ENCODE measurements at regions not wholly inside any gene's neighbourhood (a gene's known extent, or its start where the extent isn't known, plus 50 kb on each side); places are given as distances from the start of the nearest gene placed in this dataset.
"Not testable (repeated sequence)": the region's sequence is repeated elsewhere in the genome, so short reads cannot be mapped to it uniquely, and the experiment has no call there.

DNA sequence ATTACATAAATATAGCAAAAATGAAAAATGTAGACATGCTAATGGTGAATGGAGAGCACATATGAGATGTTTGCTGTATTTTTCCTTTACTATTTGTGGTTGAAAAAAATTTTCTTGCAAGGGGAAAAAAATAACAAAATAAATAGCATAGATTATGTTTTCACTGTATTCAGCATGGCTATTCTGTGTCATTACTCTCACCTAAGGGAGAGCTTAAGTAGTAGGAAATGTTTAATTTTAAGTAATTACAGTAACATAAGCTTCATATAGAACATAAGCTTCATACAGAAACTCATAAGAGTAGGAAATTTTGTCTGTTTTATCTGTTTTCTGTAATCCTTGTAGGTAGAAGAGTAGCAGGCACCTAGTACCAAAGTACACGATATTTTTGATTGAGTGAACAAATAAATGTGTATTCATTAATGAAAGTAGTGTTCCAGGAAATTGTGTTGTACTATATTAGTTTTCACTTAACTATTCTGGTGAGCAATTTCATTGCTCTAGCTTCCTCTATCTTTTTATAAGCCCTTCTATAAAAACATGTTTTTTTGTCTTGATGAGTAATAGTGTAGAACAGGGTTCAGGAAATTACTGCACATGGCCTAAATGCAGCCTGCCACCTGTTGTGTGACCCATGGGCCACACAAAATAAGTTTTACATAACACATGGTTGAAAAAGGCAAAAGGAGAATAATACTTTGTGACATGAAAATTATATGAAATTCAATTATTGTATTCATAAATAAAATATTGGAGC is 1025.0 kb upstream of the CDH10 start:
- Histone ChIP-seq H3K27ac (ENCODE audit: low read depth, low read length) (no peak overlapping the region), H3K4me3 (ENCODE audit: low read depth, low read length) (no peak overlapping the region), H3K9me3 (ENCODE audit: control insufficient read depth, insufficient read depth, low read length) (peaks cover 6% of the 10 kb centered on the region), H3K27me3 (ENCODE audit: control insufficient read depth, insufficient read depth, low read length) (no peaks in the 10 kb centered on the region)
- TF ChIP-seq, protein P1, sequence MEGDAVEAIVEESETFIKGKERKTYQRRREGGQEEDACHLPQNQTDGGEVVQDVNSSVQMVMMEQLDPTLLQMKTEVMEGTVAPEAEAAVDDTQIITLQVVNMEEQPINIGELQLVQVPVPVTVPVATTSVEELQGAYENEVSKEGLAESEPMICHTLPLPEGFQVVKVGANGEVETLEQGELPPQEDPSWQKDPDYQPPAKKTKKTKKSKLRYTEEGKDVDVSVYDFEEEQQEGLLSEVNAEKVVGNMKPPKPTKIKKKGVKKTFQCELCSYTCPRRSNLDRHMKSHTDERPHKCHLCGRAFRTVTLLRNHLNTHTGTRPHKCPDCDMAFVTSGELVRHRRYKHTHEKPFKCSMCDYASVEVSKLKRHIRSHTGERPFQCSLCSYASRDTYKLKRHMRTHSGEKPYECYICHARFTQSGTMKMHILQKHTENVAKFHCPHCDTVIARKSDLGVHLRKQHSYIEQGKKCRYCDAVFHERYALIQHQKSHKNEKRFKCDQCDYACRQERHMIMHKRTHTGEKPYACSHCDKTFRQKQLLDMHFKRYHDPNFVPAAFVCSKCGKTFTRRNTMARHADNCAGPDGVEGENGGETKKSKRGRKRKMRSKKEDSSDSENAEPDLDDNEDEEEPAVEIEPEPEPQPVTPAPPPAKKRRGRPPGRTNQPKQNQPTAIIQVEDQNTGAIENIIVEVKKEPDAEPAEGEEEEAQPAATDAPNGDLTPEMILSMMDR (IDR thresholded peaks at IDR 0.05; ENCODE audit: low read depth, low read length) = no peak
- no peak for DNase-seq (ENCODE audit: low read depth, low spot score)
- ChIA-PET CTCF (no interaction called here), POLR2A (no interaction called here)

DNA sequence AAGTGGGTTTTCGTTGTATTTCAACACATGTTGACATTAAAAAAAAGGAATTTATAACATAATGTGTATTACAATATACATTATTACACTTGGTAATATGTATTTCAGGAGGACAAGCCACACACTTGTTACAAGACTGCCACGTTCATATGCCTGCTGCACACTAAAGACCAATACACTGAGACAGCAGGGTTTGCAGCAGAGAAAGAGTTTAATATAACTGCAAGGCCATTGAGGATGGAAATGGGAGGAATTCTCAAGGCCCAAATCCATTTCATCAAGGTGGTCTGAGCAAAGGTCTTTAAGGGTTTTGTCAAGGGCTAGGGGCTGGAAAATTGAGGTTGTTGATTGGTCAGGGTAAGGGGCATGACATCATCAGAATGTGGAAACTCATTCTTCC is 1017.8 kb upstream of the CDH10 start:
- H3K27ac ChIP-seq (ENCODE audit: low read depth, low read length) = no peak overlapping the region
- peaks cover 8% of the 10 kb centered on the region for H3K9me3 ChIP-seq (ENCODE audit: control insufficient read depth, insufficient read depth, low read length)
- CTCF ChIA-PET = no interaction called here
- no peak overlapping the region for H3K4me3 ChIP-seq (ENCODE audit: low read depth, low read length)
- TF ChIP-seq, protein P1 (IDR thresholded peaks at IDR 0.05; ENCODE audit: low read depth, low read length) = no peak
- H3K27me3 ChIP-seq (ENCODE audit: control insufficient read depth, insufficient read depth, low read length) = no peaks in the 10 kb centered on the region
- DNase-seq (ENCODE audit: low read depth, low spot score) = no peak
- POLR2A ChIA-PET = no interaction called here

DNA sequence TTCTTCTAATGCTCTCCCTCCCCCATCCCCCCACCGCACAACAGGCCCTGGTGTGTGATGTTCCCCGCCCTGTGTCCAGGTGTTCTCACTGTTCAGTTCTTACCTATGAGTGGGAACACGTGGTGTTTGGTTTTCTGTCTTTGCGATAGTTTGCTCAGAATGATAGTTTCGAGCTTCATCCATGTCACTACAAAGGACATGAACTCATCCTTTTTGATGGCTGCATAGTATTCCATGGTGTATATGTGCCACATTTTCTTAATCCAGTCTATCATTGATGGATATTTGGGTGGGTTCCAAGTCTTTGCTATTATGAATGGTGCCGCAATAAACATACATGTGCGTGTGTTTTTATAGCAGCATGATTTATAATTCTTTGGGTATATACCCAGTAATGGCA is 1005.5 kb upstream of the CDH10 start:
- H3K27ac ChIP-seq (ENCODE audit: low read depth, low read length); POLR2A ChIA-PET; CTCF ChIA-PET; H3K27me3 ChIP-seq (ENCODE audit: control insufficient read depth, insufficient read depth, low read length); H3K4me3 ChIP-seq (ENCODE audit: low read depth, low read length); DNase-seq (ENCODE audit: low read depth, low spot score): not testable (repeated sequence)
- H3K9me3 ChIP-seq (ENCODE audit: control insufficient read depth, insufficient read depth, low read length) = peaks cover 10% of the 10 kb centered on the region

DNA sequence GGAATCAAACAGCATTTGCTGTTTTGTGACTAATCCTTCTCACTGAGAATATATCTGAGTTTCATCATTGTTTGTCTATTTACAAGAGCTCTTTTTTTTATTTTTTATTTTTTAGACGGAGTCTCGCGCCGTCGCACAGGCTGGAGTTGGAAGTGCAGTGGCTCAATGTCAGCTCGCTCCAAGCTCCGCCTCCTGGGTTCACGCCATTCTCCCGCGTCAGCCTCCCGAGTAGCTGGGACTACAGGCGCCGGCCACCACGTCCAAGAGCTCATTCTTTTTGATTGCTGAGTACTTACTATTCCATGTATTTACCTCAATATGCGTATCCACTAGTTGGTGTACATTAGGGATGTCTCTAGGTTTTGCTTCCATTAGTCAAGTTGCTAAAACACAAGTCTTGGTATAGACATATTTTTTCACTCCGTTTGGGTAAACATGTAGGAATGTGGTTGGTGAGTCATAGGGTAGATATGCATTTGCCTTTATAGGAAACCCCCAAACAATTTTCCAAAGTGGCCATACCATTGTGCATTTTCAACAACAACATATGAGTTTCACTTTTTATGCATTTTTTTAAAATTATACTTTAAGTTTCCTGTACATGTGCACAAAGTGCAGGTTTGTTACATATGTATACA is 1005.0 kb upstream of the CDH10 start:
- no peak for DNase-seq (ENCODE audit: low read depth, low spot score)
- Histone ChIP-seq H3K27me3 (ENCODE audit: control insufficient read depth, insufficient read depth, low read length) (no peaks in the 10 kb centered on the region), H3K4me3 (ENCODE audit: low read depth, low read length) (no peak overlapping the region), H3K9me3 (ENCODE audit: control insufficient read depth, insufficient read depth, low read length) (peaks cover 9% of the 10 kb centered on the region), H3K27ac (ENCODE audit: low read depth, low read length) (no peak overlapping the region)
- TF ChIP-seq, protein P1 (IDR thresholded peaks at IDR 0.05; ENCODE audit: low read depth, low read length) = no peak
- CTCF ChIA-PET = no interaction called here
- POLR2A ChIA-PET = no interaction called here

DNA sequence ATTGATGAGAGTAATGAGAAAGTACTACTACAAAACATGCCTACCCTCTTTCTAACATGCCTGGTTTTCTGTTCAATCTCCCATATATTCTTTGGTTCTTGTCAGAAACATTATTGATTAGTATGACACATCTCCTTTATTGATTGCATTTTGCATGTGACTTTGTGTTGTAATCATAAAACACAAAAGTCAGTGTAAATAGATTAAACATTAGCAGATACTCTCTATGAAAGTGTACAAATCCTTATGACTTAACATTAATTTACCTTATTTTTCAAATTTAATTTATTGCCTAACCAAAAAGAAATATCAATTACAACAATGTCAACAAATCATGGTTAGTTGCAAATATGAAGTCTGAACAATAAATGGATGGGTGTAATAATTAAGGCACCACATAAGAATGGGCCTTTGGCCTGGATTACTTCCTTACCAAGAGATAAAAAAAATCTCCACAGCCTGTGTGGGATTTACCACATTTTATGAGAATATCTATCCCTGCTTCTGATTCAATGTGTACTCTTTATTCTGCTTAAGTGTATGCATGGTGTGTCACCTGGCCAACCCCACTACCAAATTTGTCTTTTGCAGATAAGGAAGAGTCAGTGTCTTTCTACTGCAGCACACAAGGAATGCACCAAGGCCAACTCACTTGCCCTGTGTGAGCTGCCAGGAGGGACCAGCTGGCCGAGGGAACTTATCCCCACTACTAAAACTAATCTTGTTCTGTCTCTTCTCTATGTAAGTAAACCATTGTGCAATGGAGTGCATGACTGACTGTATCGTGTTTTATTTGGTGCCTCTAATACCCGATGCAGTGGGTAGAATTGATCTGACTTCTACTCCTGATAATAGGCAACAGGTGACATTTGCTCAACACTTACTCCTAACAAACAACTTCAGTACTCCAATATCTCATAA is 1001.9 kb upstream of the CDH10 start:
- H3K4me3 ChIP-seq (ENCODE audit: low read depth, low read length) = no peak overlapping the region
- ChIA-PET POLR2A (no interaction called here), CTCF (no interaction called here)
- no peaks in the 10 kb centered on the region for H3K27me3 ChIP-seq (ENCODE audit: control insufficient read depth, insufficient read depth, low read length)
- TF ChIP-seq, protein P1 (IDR thresholded peaks at IDR 0.05; ENCODE audit: low read depth, low read length) = no peak
- H3K27ac ChIP-seq (ENCODE audit: low read depth, low read length) = no peak overlapping the region
- DNase-seq (ENCODE audit: low read depth, low spot score) = no peak
- peaks cover 13% of the 10 kb centered on the region for H3K9me3 ChIP-seq (ENCODE audit: control insufficient read depth, insufficient read depth, low read length)

All from AG04450 (cell line).